Smooth muscle cell (in vitro differentiated cells): ENCODE measurements at regions not wholly inside any gene's neighbourhood (a gene's known extent, or its start where the extent isn't known, plus 50 kb on each side); places are given as distances from the start of the nearest gene placed in this dataset.

ENCODE experiments used
- DNase-seq: peaks from one replicate; lab custom pipeline; 2025; ENCODE audit not compliant: unreplicated experiment; lab: John Stamatoyannopoulos, UW
- H2AFZ ChIP-seq: fragments of 200-600 bp; sonication (generic); 2 replicates; pipeline ENCODE4 v1.6.0; 2016; ENCODE audit warnings: antibody characterized with exemption, low read depth, mild to moderate bottlenecking
- H3F3A ChIP-seq: fragments of 200-600 bp; sonication (generic); 2 replicates; pipeline ENCODE4 v1.6.0; 2017; ENCODE audit warnings: antibody characterized with exemption, low read depth
- H3K27ac ChIP-seq: fragments of 200-600 bp; sonication (generic); 2 replicates; pipeline ENCODE4 v1.5.1; 2016; ENCODE audit warnings: low read depth, mild to moderate bottlenecking
- H3K27me3 ChIP-seq: fragments of 200-600 bp; sonication (generic); 2 replicates; pipeline ENCODE4 v1.6.1; 2016; ENCODE audit warnings: low read depth, mild to moderate bottlenecking
- H3K36me3 ChIP-seq: fragments of 200-600 bp; sonication (generic); 2 replicates; pipeline ENCODE4 v1.5.1; 2016; ENCODE audit warnings: low read depth
- H3K4me1 ChIP-seq: fragments of 200-600 bp; sonication (generic); 2 replicates; pipeline ENCODE4 v1.5.1; 2016; ENCODE audit warnings: low read depth
- H3K4me2 ChIP-seq: fragments of 200-600 bp; sonication (generic); 2 replicates; pipeline ENCODE4 v1.6.0; 2016; ENCODE audit warnings: mild to moderate bottlenecking
- H3K4me3 ChIP-seq: fragments of 200-600 bp; sonication (generic); 2 replicates; pipeline ENCODE4 v1.5.1; 2016; ENCODE audit warnings: mild to moderate bottlenecking
- H3K79me2 ChIP-seq: fragments of 200-600 bp; sonication (generic); 2 replicates; pipeline ENCODE4 v1.6.0; 2016; ENCODE audit warnings: low read depth, mild to moderate bottlenecking
- H3K9ac ChIP-seq: fragments of 200-600 bp; sonication (generic); 2 replicates; pipeline ENCODE4 v1.6.0; 2016; ENCODE audit warnings: low read depth
- H3K9me3 ChIP-seq: fragments of 200-600 bp; sonication (generic); replicated peaks from 2 replicates; pipeline ENCODE4 v1.5.1; 2016; ENCODE audit warnings: low read depth
- H4K20me1 ChIP-seq: fragments of 200-600 bp; sonication (generic); 2 replicates; pipeline ENCODE4 v1.6.0; 2016; ENCODE audit warnings: low read depth
- WGBS: methylation state at CpG from one replicate; pipeline ENCODE4 v1.1.7; 2016; ENCODE audit warnings: low lambda C conversion rate; 5-methylcytosine and 5-hydroxymethylcytosine counted together
- TF ChIP-seq, protein P1 (sequence below): fragments of 200-600 bp; sonication (generic); IDR thresholded peaks from 2 replicates; pipeline ENCODE4 v1.5.1; 2017; ENCODE audit warnings: borderline replicate concordance, mild to moderate bottlenecking, antibody characterized with exemption; ENCODE audit not compliant: insufficient read depth, poor library complexity, severe bottlenecking

DNA sequence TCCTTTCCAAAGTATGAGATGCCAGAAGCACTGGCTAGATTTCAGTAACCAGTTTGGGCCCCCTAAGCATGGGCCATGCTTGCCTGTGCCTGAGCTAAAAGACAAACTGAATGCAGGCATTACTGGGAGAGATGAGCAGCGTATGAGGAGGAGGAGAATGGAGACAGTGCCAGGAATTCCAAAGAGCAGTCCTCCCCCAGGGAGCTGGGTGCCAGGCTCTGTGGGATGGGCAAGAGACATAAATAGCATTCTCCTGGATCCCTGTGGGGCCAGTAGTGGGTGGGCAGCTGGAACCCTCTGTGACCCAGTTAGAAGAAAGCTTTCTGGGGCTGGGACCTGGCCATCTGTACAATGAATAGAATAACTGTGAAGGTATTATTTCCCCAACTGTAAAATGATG, 235.6 kb downstream of the KCNA4 start:
- H3K79me2 ChIP-seq, result no peaks in the 10 kb centered on the region
- no peaks in the 10 kb centered on the region for H3K9me3 ChIP-seq
- no peak overlapping the region for H3K9ac ChIP-seq
- no peaks in the 10 kb centered on the region for H3K36me3 ChIP-seq
- 82% methylated on average over 1 of the region's 1 CpG for WGBS
- no peak overlapping the region for H3K27ac ChIP-seq
- H3K4me1 ChIP-seq, result no peaks in the 10 kb centered on the region
- no peaks in the 10 kb centered on the region for H4K20me1 ChIP-seq
- TF ChIP-seq, protein P1, sequence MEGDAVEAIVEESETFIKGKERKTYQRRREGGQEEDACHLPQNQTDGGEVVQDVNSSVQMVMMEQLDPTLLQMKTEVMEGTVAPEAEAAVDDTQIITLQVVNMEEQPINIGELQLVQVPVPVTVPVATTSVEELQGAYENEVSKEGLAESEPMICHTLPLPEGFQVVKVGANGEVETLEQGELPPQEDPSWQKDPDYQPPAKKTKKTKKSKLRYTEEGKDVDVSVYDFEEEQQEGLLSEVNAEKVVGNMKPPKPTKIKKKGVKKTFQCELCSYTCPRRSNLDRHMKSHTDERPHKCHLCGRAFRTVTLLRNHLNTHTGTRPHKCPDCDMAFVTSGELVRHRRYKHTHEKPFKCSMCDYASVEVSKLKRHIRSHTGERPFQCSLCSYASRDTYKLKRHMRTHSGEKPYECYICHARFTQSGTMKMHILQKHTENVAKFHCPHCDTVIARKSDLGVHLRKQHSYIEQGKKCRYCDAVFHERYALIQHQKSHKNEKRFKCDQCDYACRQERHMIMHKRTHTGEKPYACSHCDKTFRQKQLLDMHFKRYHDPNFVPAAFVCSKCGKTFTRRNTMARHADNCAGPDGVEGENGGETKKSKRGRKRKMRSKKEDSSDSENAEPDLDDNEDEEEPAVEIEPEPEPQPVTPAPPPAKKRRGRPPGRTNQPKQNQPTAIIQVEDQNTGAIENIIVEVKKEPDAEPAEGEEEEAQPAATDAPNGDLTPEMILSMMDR, result no peak
- DNase-seq, result no peak
- H2AFZ ChIP-seq, result no peak overlapping the region
- H3F3A ChIP-seq, result no peaks in the 10 kb centered on the region
- no peak overlapping the region for H3K4me3 ChIP-seq
- H3K4me2 ChIP-seq, result no peak overlapping the region
- H3K27me3 ChIP-seq, result no peaks in the 10 kb centered on the region

DNA sequence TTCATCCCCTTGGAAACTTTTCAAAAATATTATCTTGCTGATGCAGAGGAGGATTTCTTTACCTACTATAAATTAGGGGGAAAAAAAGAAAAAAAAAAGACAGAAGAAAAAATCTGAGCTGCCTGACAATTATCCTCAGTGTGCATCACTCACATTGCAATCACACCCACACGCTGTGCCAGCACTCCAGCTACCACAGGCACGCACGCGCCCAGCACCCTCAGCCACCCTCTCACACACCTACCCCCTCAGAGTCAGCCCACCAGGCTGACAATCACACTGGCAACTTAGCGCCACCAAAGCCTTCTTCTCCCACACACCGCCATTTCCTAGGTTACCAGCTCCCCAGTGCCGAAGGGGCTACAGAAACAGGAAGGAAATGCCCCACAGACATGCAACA, 236.1 kb downstream of the KCNA4 start:
- no peaks in the 10 kb centered on the region for H3K9me3 ChIP-seq
- 81% methylated on average over 7 of the region's 7 CpGs for WGBS
- no peaks in the 10 kb centered on the region for H3K36me3 ChIP-seq
- TF ChIP-seq, protein P1, result no peak
- no peaks in the 10 kb centered on the region for H3F3A ChIP-seq
- no peak for DNase-seq
- no peak overlapping the region for H3K4me2 ChIP-seq
- H3K27ac ChIP-seq, result no peak overlapping the region
- no peak overlapping the region for H3K4me3 ChIP-seq
- no peaks in the 10 kb centered on the region for H3K27me3 ChIP-seq
- no peak overlapping the region for H2AFZ ChIP-seq
- no peak overlapping the region for H3K9ac ChIP-seq
- H4K20me1 ChIP-seq, result no peaks in the 10 kb centered on the region
- H3K79me2 ChIP-seq, result no peaks in the 10 kb centered on the region
- H3K4me1 ChIP-seq, result no peaks in the 10 kb centered on the region

DNA sequence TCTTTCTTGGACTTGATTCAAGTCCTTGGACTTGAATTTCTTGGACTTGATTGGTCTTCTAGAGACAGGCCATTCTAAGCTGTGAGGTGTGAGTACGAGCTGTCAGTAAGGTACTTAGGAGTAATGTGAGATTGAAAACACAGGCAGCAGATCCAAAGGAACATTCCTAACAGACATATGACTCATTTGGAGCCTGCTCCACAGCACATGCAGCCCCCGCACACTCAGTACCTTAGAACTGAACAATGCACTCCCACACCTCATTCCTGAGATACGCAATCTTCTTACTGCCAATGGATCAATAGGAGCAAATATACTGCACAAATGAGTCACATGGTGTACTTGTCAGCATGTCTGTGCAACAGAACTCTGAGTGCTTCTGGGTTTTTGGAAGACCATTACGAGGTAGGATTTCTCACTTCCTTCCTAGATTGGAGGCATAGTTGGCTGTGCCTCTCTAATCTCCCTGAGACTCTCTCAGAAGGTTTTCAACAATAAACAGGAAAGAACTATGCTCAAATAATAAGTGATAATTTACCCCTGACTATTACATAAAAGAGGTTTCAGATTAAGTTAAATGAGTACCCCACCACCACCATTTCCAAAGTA, 243.1 kb downstream of the KCNA4 start:
- no peak overlapping the region for H3K4me2 ChIP-seq
- TF ChIP-seq, protein P1, result no peak
- no peak for DNase-seq

DNA sequence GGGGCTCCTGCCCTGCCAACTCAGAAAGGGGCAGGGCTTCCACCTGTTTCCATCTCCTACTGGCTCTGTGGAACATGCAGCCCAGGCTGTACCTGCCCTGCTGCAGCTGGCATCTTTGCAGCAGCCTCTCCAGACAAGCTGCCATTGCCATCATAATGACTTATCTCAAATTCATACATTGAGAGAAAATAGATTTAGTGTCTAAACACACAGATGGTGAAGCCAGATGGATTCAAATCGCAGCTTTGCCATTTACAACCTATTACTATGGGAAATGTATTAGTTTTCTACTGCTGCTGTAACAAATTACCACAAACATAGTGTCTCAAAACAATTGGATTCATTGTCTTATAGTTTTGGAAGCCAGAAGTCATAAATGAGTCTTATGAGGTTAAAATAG, 260.0 kb downstream of the KCNA4 start:
- TF ChIP-seq, protein P1, result no peak
- no peaks in the 10 kb centered on the region for H3K27me3 ChIP-seq
- H3K9me3 ChIP-seq, result no peaks in the 10 kb centered on the region
- no peaks in the 10 kb centered on the region for H3K36me3 ChIP-seq
- H4K20me1 ChIP-seq, result no peaks in the 10 kb centered on the region
- H3K9ac ChIP-seq, result no peak overlapping the region
- H3F3A ChIP-seq, result no peaks in the 10 kb centered on the region
- no peak for DNase-seq
- H3K4me1 ChIP-seq, result no peaks in the 10 kb centered on the region
- WGBS, result 82% methylated on average over 1 of the region's 1 CpG
- H3K4me2 ChIP-seq, result no peak overlapping the region
- H3K27ac ChIP-seq, result no peak overlapping the region
- no peak overlapping the region for H2AFZ ChIP-seq
- no peak overlapping the region for H3K4me3 ChIP-seq
- H3K79me2 ChIP-seq, result no peaks in the 10 kb centered on the region

More for the DNA sequence above, 243.1 kb downstream of the KCNA4 start:
- H3K27me3 ChIP-seq, result no peaks in the 10 kb centered on the region
- no peaks in the 10 kb centered on the region for H4K20me1 ChIP-seq
- no peak overlapping the region for H3K27ac ChIP-seq
- no peaks in the 10 kb centered on the region for H3K36me3 ChIP-seq
- H3K9ac ChIP-seq, result no peak overlapping the region
- H3K9me3 ChIP-seq, result no peaks in the 10 kb centered on the region
- H3K79me2 ChIP-seq, result no peaks in the 10 kb centered on the region
- H2AFZ ChIP-seq, result no peak overlapping the region
- H3K4me3 ChIP-seq, result no peak overlapping the region
- 31% methylated on average over 4 of the region's 4 CpGs for WGBS
- H3F3A ChIP-seq, result no peaks in the 10 kb centered on the region
- H3K4me1 ChIP-seq, result no peaks in the 10 kb centered on the region
